Liver (tissue), 8 donors: ENCODE measurements at regions not wholly inside any gene's neighbourhood (a gene's known extent, or its start where the extent isn't known, plus 50 kb on each side); places are given as distances from the start of the nearest gene placed in this dataset.

Experiments used
- DNase-seq: peaks from one replicate; pipeline ENCODE4 v3.0.0-alpha.2; 2017; ENCODE audit warnings: low spot score
- H3K27ac ChIP-seq, 2 donors: one replicate each; pipeline ENCODE4 v1.7.0; 2013; ENCODE audit warnings: inconsistent platforms in 2 of 2, low read length in 2 of 2, control low read depth in 1 of 2, low read depth in 1 of 2, mild to moderate bottlenecking in 1 of 2
- H3K27me3 ChIP-seq, 4 donors: one replicate each; pipeline versions ENCODE4 v1.6.1 to v1.7.0; 2013; ENCODE audit warnings: low read length in 3 of 4, inconsistent platforms in 1 of 4, mild to moderate bottlenecking in 1 of 4, moderate library complexity in 1 of 4; ENCODE audit not compliant: control insufficient read depth in 4 of 4, insufficient read depth in 4 of 4
- H3K36me3 ChIP-seq, 4 donors: one replicate each; pipeline versions ENCODE4 v1.6.1 to v1.7.0; 2013; ENCODE audit warnings: low read length in 3 of 4, mild to moderate bottlenecking in 3 of 4, low read depth in 1 of 4, moderate library complexity in 1 of 4; ENCODE audit not compliant: control insufficient read depth in 4 of 4, insufficient read depth in 3 of 4
- H3K4me1 ChIP-seq, 4 donors: one replicate each; pipeline versions ENCODE4 v1.6.1 to v1.7.0; 2013; ENCODE audit warnings: low read length in 3 of 4, mild to moderate bottlenecking in 3 of 4, moderate library complexity in 1 of 4; ENCODE audit not compliant: control insufficient read depth in 4 of 4, insufficient read depth in 4 of 4
- H3K4me3 ChIP-seq, 3 donors: one replicate each; pipeline versions ENCODE4 v1.6.1 to v1.7.0; 2013; ENCODE audit warnings: low read length in 3 of 3, control low read depth in 1 of 3, low read depth in 1 of 3, mild to moderate bottlenecking in 1 of 3
- H3K9ac ChIP-seq, 2 donors: one replicate each; pipeline ENCODE4 v1.7.0; 2013; ENCODE audit warnings: low read length in 2 of 2, mild to moderate bottlenecking in 2 of 2, moderate library complexity in 2 of 2, control low read depth in 1 of 2, low read depth in 1 of 2
- H3K9me3 ChIP-seq, 4 donors: one replicate each; pipeline versions ENCODE4 v1.6.1 to v1.7.0; 2013; ENCODE audit warnings: low read length in 3 of 4; ENCODE audit not compliant: control insufficient read depth in 4 of 4
- ATF3 ChIP-seq: IDR thresholded peaks from 2 replicates; pipeline ENCODE4 v1.6.1; 2016; ENCODE audit warnings: antibody characterized with exemption
- EGR1 ChIP-seq, 2 donors: IDR thresholded peaks; 2 replicates each; pipeline ENCODE4 v1.6.1; 2016 to 2018; ENCODE audit warnings: antibody characterized with exemption in 2 of 2, low read depth in 2 of 2
- FOXA1 ChIP-seq: IDR thresholded peaks from 2 replicates; pipeline ENCODE4 v1.6.1; 2016; ENCODE audit warnings: antibody characterized with exemption
- FOXA2 ChIP-seq: IDR thresholded peaks from 2 replicates; pipeline ENCODE4 v1.6.1; 2016; ENCODE audit warnings: antibody characterized with exemption
- GABPA ChIP-seq, 2 donors: IDR thresholded peaks in 1 of 2; conservative IDR thresholded peaks in 1 of 2; 2 replicates each; pipeline ENCODE4 v1.6.1; 2016; ENCODE audit warnings: antibody characterized with exemption in 2 of 2, mild to moderate bottlenecking in 1 of 2, moderate library complexity in 1 of 2
- HNF4A ChIP-seq, 2 donors: conservative IDR thresholded peaks; 2 replicates each; pipeline ENCODE4 v1.6.1; 2016; ENCODE audit warnings: antibody characterized with exemption in 2 of 2, mild to moderate bottlenecking in 2 of 2
- HNF4G ChIP-seq: IDR thresholded peaks from 2 replicates; pipeline ENCODE4 v1.6.1; 2016; ENCODE audit warnings: antibody characterized with exemption
- JUND ChIP-seq, 2 donors: IDR thresholded peaks; 2 replicates each; pipeline ENCODE4 v1.6.1; 2016; ENCODE audit warnings: antibody characterized with exemption in 2 of 2
- MAX ChIP-seq: IDR thresholded peaks from 2 replicates; pipeline ENCODE4 v1.6.1; 2016; ENCODE audit warnings: antibody characterized with exemption
- NR2F2 ChIP-seq: IDR thresholded peaks from 2 replicates; pipeline ENCODE4 v1.6.1; 2016; ENCODE audit warnings: antibody characterized with exemption
- RAD21 ChIP-seq, 2 donors: IDR thresholded peaks; 2 replicates each; pipeline ENCODE4 v1.6.1; 2016; ENCODE audit warnings: antibody characterized with exemption in 2 of 2, mild to moderate bottlenecking in 2 of 2
- REST ChIP-seq: IDR thresholded peaks from 2 replicates; pipeline ENCODE4 v1.6.1; 2016; ENCODE audit warnings: antibody characterized with exemption, mild to moderate bottlenecking
- RXRA ChIP-seq, 2 donors: IDR thresholded peaks; 2 replicates each; pipeline ENCODE4 v1.6.1; 2017 to 2018; ENCODE audit warnings: antibody characterized with exemption in 2 of 2, mild to moderate bottlenecking in 1 of 2
- SP1 ChIP-seq: IDR thresholded peaks from 2 replicates; pipeline ENCODE4 v1.6.1; 2018; ENCODE audit warnings: antibody characterized with exemption, mild to moderate bottlenecking
- TAF1 ChIP-seq: conservative IDR thresholded peaks from 2 replicates; pipeline ENCODE4 v1.6.1; 2016; ENCODE audit warnings: antibody characterized with exemption, mild to moderate bottlenecking
- YY1 ChIP-seq: IDR thresholded peaks from 2 replicates; pipeline ENCODE4 v1.6.1; 2016; ENCODE audit warnings: antibody characterized with exemption, mild to moderate bottlenecking
- WGBS: extraction: QIAGEN DNeasy Blood & Tissue Kit; methylation state at CpG from one replicate; pipeline ENCODE4 v1.1.7; 2013; 5-methylcytosine and 5-hydroxymethylcytosine counted together
- TF ChIP-seq, protein P1 (sequence below): IDR thresholded peaks from 2 replicates; pipeline ENCODE4 v1.6.1; 2016; ENCODE audit warnings: antibody characterized with exemption
- TF ChIP-seq, protein P2 (sequence below): fragments of 150-350 bp; IDR thresholded peaks from 2 replicates; pipeline ENCODE4 v1.5.1; 2017; ENCODE audit warnings: improper control_type of control experiment, low read depth, low read length; ENCODE audit not compliant: missing input control
- donor health status: healthy.
- donor health status: healthy.
- donor health status: healthy.
- donor health status: healthy.
- donor health status: healthy.

DNA sequence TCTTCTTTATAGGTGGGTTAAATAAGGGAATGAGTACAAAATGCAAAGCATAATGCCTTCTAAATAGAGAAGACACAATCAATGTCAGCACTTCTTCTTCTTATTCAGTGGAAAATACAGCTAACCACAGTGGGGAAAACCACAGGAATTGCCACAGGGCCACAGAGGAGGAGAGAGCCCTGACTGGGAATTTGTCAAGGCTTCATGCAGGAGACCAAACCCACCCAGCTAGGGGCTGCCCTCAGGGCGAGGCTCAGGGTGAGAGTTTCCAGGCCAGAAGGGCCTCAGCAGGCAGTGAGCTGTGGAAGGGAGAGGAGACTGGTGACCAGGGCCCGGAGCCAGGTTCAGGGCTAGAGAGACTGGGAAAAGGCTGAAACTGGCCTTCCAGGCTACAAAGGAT lies 279.1 kb downstream of the MSX2 start:
- 84% methylated on average over 2 of the region's 2 CpGs for WGBS
- TF ChIP-seq GABPA (IDR thresholded peaks at IDR 0.05 in 1 of 2, conservative IDR thresholded peaks at IDR 0.05 in 1 of 2) = no peak
- TF ChIP-seq SP1 = no peak
- TF ChIP-seq, protein P1, sequence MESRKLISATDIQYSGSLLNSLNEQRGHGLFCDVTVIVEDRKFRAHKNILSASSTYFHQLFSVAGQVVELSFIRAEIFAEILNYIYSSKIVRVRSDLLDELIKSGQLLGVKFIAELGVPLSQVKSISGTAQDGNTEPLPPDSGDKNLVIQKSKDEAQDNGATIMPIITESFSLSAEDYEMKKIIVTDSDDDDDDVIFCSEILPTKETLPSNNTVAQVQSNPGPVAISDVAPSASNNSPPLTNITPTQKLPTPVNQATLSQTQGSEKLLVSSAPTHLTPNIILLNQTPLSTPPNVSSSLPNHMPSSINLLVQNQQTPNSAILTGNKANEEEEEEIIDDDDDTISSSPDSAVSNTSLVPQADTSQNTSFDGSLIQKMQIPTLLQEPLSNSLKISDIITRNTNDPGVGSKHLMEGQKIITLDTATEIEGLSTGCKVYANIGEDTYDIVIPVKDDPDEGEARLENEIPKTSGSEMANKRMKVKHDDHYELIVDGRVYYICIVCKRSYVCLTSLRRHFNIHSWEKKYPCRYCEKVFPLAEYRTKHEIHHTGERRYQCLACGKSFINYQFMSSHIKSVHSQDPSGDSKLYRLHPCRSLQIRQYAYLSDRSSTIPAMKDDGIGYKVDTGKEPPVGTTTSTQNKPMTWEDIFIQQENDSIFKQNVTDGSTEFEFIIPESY = no peak
- no peak for TF ChIP-seq RXRA (IDR thresholded peaks at IDR 0.05)
- no peak for TF ChIP-seq REST
- no peak for TF ChIP-seq RAD21 (IDR thresholded peaks at IDR 0.05)
- no peak for TF ChIP-seq YY1
- TF ChIP-seq MAX = no peak
- no peak for TF ChIP-seq HNF4A (conservative IDR thresholded peaks at IDR 0.05)
- TF ChIP-seq, protein P2, sequence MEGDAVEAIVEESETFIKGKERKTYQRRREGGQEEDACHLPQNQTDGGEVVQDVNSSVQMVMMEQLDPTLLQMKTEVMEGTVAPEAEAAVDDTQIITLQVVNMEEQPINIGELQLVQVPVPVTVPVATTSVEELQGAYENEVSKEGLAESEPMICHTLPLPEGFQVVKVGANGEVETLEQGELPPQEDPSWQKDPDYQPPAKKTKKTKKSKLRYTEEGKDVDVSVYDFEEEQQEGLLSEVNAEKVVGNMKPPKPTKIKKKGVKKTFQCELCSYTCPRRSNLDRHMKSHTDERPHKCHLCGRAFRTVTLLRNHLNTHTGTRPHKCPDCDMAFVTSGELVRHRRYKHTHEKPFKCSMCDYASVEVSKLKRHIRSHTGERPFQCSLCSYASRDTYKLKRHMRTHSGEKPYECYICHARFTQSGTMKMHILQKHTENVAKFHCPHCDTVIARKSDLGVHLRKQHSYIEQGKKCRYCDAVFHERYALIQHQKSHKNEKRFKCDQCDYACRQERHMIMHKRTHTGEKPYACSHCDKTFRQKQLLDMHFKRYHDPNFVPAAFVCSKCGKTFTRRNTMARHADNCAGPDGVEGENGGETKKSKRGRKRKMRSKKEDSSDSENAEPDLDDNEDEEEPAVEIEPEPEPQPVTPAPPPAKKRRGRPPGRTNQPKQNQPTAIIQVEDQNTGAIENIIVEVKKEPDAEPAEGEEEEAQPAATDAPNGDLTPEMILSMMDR = no peak
- no peak for TF ChIP-seq FOXA1
- no peak for TF ChIP-seq ATF3
- TF ChIP-seq EGR1 (IDR thresholded peaks at IDR 0.05; ENCODE audit: low read depth in 2 of 2) = no peak
- no peak for TF ChIP-seq JUND (IDR thresholded peaks at IDR 0.05)
- no peak for TF ChIP-seq FOXA2
- no peak for TF ChIP-seq HNF4G
- no peak for TF ChIP-seq TAF1
- no peak for TF ChIP-seq NR2F2

More for the DNA sequence above, 279.1 kb downstream of the MSX2 start:
- no peak overlapping the region for H3K27ac ChIP-seq
- H3K4me1 ChIP-seq = no peaks in the 10 kb centered on the region
- no peaks in the 10 kb centered on the region for H3K27me3 ChIP-seq
- H3K9me3 ChIP-seq = no peaks in the 10 kb centered on the region
- no peak overlapping the region for H3K9ac ChIP-seq
- H3K36me3 ChIP-seq = no peaks in the 10 kb centered on the region
- H3K4me3 ChIP-seq = no peak overlapping the region
- DNase-seq = no peak
